Sigmoid colon (tissue), 6 donors: ENCODE measurements at regions not wholly inside any gene's neighbourhood (a gene's known extent, or its start where the extent isn't known, plus 50 kb on each side); places are given as distances from the start of the nearest gene placed in this dataset.

Source experiments
- DNase-seq: peaks from one replicate; pipeline ENCODE4 v3.0.0-alpha.2; 2019
- H3K27ac ChIP-seq, 4 donors: fragments of 200-600 bp; sonication (generic); one replicate each; pipeline ENCODE4 v1.5.1; 2016 to 2019; ENCODE audit warnings: mild to moderate bottlenecking in 1 of 4
- H3K27me3 ChIP-seq, 3 donors: fragments of 200-600 bp; sonication (generic); one replicate each; pipeline ENCODE4 v1.5.1; 2019; ENCODE audit warnings: mild to moderate bottlenecking in 1 of 3
- H3K36me3 ChIP-seq, 4 donors: fragments of 200-600 bp; sonication (generic); one replicate each; pipeline ENCODE4 v1.5.1; 2016 to 2019
- H3K4me1 ChIP-seq, 4 donors: fragments of 200-600 bp; sonication (generic); one replicate each; pipeline ENCODE4 v1.5.1; 2017 to 2019
- H3K4me3 ChIP-seq, 4 donors: fragments of 200-600 bp; sonication (generic); one replicate each; pipeline ENCODE4 v1.5.1; 2017 to 2019; ENCODE audit warnings: mild to moderate bottlenecking in 2 of 4, moderate library complexity in 1 of 4
- H3K9me3 ChIP-seq, 4 donors: fragments of 200-600 bp in 3 of 4; sonication (generic) in 3 of 4; one replicate each; pipeline versions ENCODE4 v1.5.1 to v1.6.1; 2013 to 2019
- CTCF ChIP-seq, 4 experiments: fragments of 450-650 bp in 3 of 4; fragments of 200-600 bp in 1 of 4; IDR thresholded peaks; one replicate each; pipeline ENCODE4 v1.5.1; 2016 to 2019; ENCODE audit warnings: antibody characterized with exemption in 4 of 4, mild to moderate bottlenecking in 3 of 4, moderate library complexity in 2 of 4
- EP300 ChIP-seq, 4 donors: sonication (generic); formaldehyde crosslinking; IDR thresholded peaks; one replicate each; pipeline ENCODE4 v1.6.1; 2017; ENCODE audit warnings: antibody characterized with exemption in 4 of 4
- POLR2A ChIP-seq, 2 donors: fragments of 450-650 bp; IDR thresholded peaks; one replicate each; pipeline ENCODE4 v1.6.1; 2016; ENCODE audit warnings: antibody characterized with exemption in 2 of 2, mild to moderate bottlenecking in 2 of 2, moderate library complexity in 2 of 2
- POLR2AphosphoS5 ChIP-seq, 4 donors: sonication (generic); formaldehyde crosslinking; IDR thresholded peaks; one replicate each; pipeline ENCODE4 v1.6.1; 2017; ENCODE audit warnings: antibody characterized with exemption in 4 of 4
- WGBS, 2 donors: extraction: QIAGEN DNeasy Blood & Tissue Kit; methylation state at CpG; one replicate each; pipeline ENCODE4 v1.1.7; 2013; 5-methylcytosine and 5-hydroxymethylcytosine counted together
- intact Hi-C: fragments of 100-400 bp; cut with DNase I; formaldehyde crosslinking; loops from one replicate; pipeline ENCODE4 v1.15.1; 2023
- donor health status: healthy with polysubstance abuse.
- donor health status: healthy.

GRCh38 chr16:73206151-73206707 lies 158.3 kb upstream of the ZFHX3 start:
- intact Hi-C loops: no loop called here

GRCh38 chr16:73205153-73205886 lies 157.4 kb upstream of the ZFHX3 start:
- no peak for TF ChIP-seq CTCF (IDR thresholded peaks at IDR 0.05)
- TF ChIP-seq POLR2AphosphoS5 (IDR thresholded peaks at IDR 0.05): no peak
- no peak for TF ChIP-seq POLR2A (IDR thresholded peaks at IDR 0.05)
- TF ChIP-seq EP300 (IDR thresholded peaks at IDR 0.05): no peak
- Histone ChIP-seq H3K36me3 (no peaks in the 10 kb centered on the region), H3K27me3 (no peaks in the 10 kb centered on the region), H3K27ac (no peak overlapping the region), H3K9me3 (no peaks in the 10 kb centered on the region), H3K4me1 (peaks cover 0 to 5% (median 3%) of the 10 kb centered on the region in 4 donors), H3K4me3 (no peak overlapping the region)
- intact Hi-C loops: no loop called here
- 30 to 77% methylated on average over 9 of the region's 9 CpGs for WGBS, 2 donors
- DNase-seq: no peak

More at GRCh38 chr16:73206151-73206707, 158.3 kb upstream of the ZFHX3 start:
- DNase-seq: no peak
- H3K4me3 ChIP-seq: no peak overlapping the region
- WGBS, 2 donors: 82 to 85% methylated on average over 2 of the region's 2 CpGs
- TF ChIP-seq POLR2A (IDR thresholded peaks at IDR 0.05) (no peak), POLR2AphosphoS5 (IDR thresholded peaks at IDR 0.05) (no peak), EP300 (IDR thresholded peaks at IDR 0.05) (no peak), CTCF (IDR thresholded peaks at IDR 0.05) (no peak)
- H3K36me3 ChIP-seq: no peaks in the 10 kb centered on the region
- H3K4me1 ChIP-seq: peaks cover 0 to 5% (median 3%) of the 10 kb centered on the region in 4 donors
- no peaks in the 10 kb centered on the region for H3K9me3 ChIP-seq
- H3K27ac ChIP-seq: no peak overlapping the region
- no peaks in the 10 kb centered on the region for H3K27me3 ChIP-seq

GRCh38 chr16:73204359-73205152 lies 156.6 kb upstream of the ZFHX3 start:
- Histone ChIP-seq H3K4me1 (peaks cover 0 to 5% (median 3%) of the 10 kb centered on the region in 4 donors), H3K4me3 (no peak overlapping the region), H3K9me3 (no peaks in the 10 kb centered on the region), H3K27ac (no peak overlapping the region), H3K36me3 (no peaks in the 10 kb centered on the region), H3K27me3 (no peaks in the 10 kb centered on the region)
- DNase-seq: no peak
- TF ChIP-seq CTCF (IDR thresholded peaks at IDR 0.05) (no peak), POLR2AphosphoS5 (IDR thresholded peaks at IDR 0.05) (no peak), EP300 (IDR thresholded peaks at IDR 0.05) (no peak), POLR2A (IDR thresholded peaks at IDR 0.05) (no peak)
- intact Hi-C loops: no loop called here
- WGBS, 2 donors: 18 to 66% methylated on average over 8 of the region's 8 CpGs

- H3K9me3 ChIP-seq: no peaks in the 10 kb centered on the region
- H3K4me1 ChIP-seq: peaks cover 0 to 5% (median 3%) of the 10 kb centered on the region in 4 donors
- no peak overlapping the region for H3K27ac ChIP-seq
- no peaks in the 10 kb centered on the region for H3K27me3 ChIP-seq
- DNase-seq: no peak
- WGBS, 2 donors: 11 to 48% methylated on average over 5 of the region's 5 CpGs
- TF ChIP-seq EP300 (IDR thresholded peaks at IDR 0.05) (no peak), POLR2AphosphoS5 (IDR thresholded peaks at IDR 0.05) (no peak), POLR2A (IDR thresholded peaks at IDR 0.05) (no peak), CTCF (IDR thresholded peaks at IDR 0.05) (no peak)
- H3K36me3 ChIP-seq: no peaks in the 10 kb centered on the region
- intact Hi-C loops: no loop called here
- H3K4me3 ChIP-seq: no peak overlapping the region
Measured at GRCh38 chr16:73202161-73202729, 154.3 kb upstream of the ZFHX3 start.
